ENCODE measurements at regions not wholly inside any gene's neighbourhood (a gene's known extent, or its start where the extent isn't known, plus 50 kb on each side); places are given as distances from the start of the nearest gene placed in this dataset.

GRCh38 chr12:85679296-85679695 lies 156.9 kb downstream of the RASSF9 start:
- H3K27ac Mint-ChIP-seq, result no peak overlapping the region
- H3K36me3 ChIP-seq (ENCODE audit: control insufficient read depth, insufficient read depth, low read length), result no peaks in the 10 kb centered on the region
- no peak overlapping the region for H3K27ac ChIP-seq (ENCODE audit: low read length)
- H3K36me3 Mint-ChIP-seq, result no peaks in the 10 kb centered on the region
- no peak for TF ChIP-seq CTCF (IDR thresholded peaks at IDR 0.05)
- WGBS (ENCODE audit: insufficient coverage), result 93% methylated on average over 1 of the region's 1 CpG
- no peaks in the 10 kb centered on the region for H3K27me3 ChIP-seq (ENCODE audit: control insufficient read depth, insufficient read depth, low read length)
- H3K9me3 ChIP-seq (ENCODE audit: control insufficient read depth, insufficient read depth, low read length), result peaks cover 1% of the 10 kb centered on the region
- DNase-seq, result no peak
- no peaks in the 10 kb centered on the region for H3K4me1 Mint-ChIP-seq
- H3K4me1 ChIP-seq (ENCODE audit: control insufficient read depth, insufficient read depth, low read length), result no peaks in the 10 kb centered on the region
- intact Hi-C loops (cut with micrococcal nuclease), result no loop called here
- H3K4me3 ChIP-seq (ENCODE audit: low read length), result no peak overlapping the region
- ATAC-seq, result no peak
- H3K4me3 Mint-ChIP-seq, result no peak overlapping the region
- no peaks in the 10 kb centered on the region for H3K27me3 Mint-ChIP-seq (ENCODE audit: low read depth in 2 of 2)
- H3K9me3 Mint-ChIP-seq, result peaks cover 3 to 5% of the 10 kb centered on the region in 2 donors

DNA sequence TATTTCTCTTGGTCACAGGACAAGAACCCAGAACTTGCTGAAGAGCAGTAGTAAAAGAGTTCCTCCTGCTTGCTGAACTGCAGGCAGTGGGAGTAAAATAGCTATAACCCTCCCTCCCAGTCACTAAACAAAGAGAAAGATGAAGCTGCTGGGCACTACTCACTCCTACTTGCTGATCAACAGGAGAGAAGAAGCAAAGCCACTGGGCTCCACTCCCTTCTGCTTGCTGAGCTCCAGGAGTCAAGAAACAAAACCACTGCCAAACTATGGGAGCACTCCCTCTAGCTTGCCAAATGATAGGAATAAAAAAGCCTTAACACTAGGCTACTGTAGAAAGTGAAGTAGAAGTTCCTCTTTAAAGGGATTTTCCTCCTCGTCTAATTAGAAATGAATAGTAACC lies 155.3 kb downstream of the RASSF9 start:
- H3K36me3 ChIP-seq (ENCODE audit: control insufficient read depth, insufficient read depth, low read length), result no peaks in the 10 kb centered on the region
- no CpG with 5 or more reads among the region's 1 CpG for WGBS (ENCODE audit: insufficient coverage)
- TF ChIP-seq CTCF (IDR thresholded peaks at IDR 0.05), result no peak

DNA sequence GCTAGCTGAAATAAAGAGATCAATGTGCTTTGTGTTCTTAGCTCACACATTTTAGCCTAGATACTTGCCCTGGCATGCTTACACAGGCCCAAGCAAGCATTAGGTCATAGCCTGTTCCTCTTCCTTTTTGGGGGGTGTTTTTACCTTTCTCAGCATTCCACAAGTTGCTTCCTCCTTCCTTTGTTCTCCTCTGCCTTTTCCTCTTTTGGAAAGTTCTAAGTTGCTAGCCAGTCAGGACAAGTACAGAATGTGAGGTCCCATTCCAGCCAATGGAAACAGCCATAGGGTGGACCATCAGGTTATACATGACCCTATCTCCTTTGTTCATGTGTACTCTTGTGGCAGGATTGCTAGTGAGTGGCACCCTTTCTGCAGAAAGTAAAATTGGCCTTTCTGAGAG lies 154.9 kb downstream of the RASSF9 start:
- H3K4me3 Mint-ChIP-seq, result no peak overlapping the region
- no peak for TF ChIP-seq CTCF (IDR thresholded peaks at IDR 0.05)
- no peaks in the 10 kb centered on the region for H3K4me1 Mint-ChIP-seq
- Histone ChIP-seq H3K27me3 (ENCODE audit: control insufficient read depth, insufficient read depth, low read length) (no peaks in the 10 kb centered on the region), H3K9me3 (ENCODE audit: control insufficient read depth, insufficient read depth, low read length) (no peaks in the 10 kb centered on the region), H3K27ac (ENCODE audit: low read length) (no peak overlapping the region), H3K36me3 (ENCODE audit: control insufficient read depth, insufficient read depth, low read length) (no peaks in the 10 kb centered on the region), H3K4me3 (ENCODE audit: low read length) (no peak overlapping the region), H3K4me1 (ENCODE audit: control insufficient read depth, insufficient read depth, low read length) (no peaks in the 10 kb centered on the region)
- H3K36me3 Mint-ChIP-seq, result no peaks in the 10 kb centered on the region
- intact Hi-C loops (cut with micrococcal nuclease), result no loop called here
- DNase-seq, result no peak
- ATAC-seq, result no peak
- no peaks in the 10 kb centered on the region for H3K27me3 Mint-ChIP-seq (ENCODE audit: low read depth in 2 of 2)
- H3K9me3 Mint-ChIP-seq, result peaks cover 3 to 5% of the 10 kb centered on the region in 2 donors
- H3K27ac Mint-ChIP-seq, result no peak overlapping the region

More for the DNA sequence above, 155.3 kb downstream of the RASSF9 start:
- Mint-ChIP-seq H3K27ac (no peak overlapping the region), H3K4me1 (no peaks in the 10 kb centered on the region), H3K27me3 (ENCODE audit: low read depth in 2 of 2) (no peaks in the 10 kb centered on the region), H3K36me3 (no peaks in the 10 kb centered on the region), H3K4me3 (no peak overlapping the region), H3K9me3 (peaks cover 3 to 5% of the 10 kb centered on the region in 2 donors)
- H3K27ac ChIP-seq (ENCODE audit: low read length), result no peak overlapping the region
- no peak overlapping the region for H3K4me3 ChIP-seq (ENCODE audit: low read length)
- H3K27me3 ChIP-seq (ENCODE audit: control insufficient read depth, insufficient read depth, low read length), result no peaks in the 10 kb centered on the region
- ATAC-seq, result no peak
- H3K4me1 ChIP-seq (ENCODE audit: control insufficient read depth, insufficient read depth, low read length), result no peaks in the 10 kb centered on the region
- no peaks in the 10 kb centered on the region for H3K9me3 ChIP-seq (ENCODE audit: control insufficient read depth, insufficient read depth, low read length)
- intact Hi-C loops (cut with micrococcal nuclease), result no loop called here
- DNase-seq, result no peak

DNA sequence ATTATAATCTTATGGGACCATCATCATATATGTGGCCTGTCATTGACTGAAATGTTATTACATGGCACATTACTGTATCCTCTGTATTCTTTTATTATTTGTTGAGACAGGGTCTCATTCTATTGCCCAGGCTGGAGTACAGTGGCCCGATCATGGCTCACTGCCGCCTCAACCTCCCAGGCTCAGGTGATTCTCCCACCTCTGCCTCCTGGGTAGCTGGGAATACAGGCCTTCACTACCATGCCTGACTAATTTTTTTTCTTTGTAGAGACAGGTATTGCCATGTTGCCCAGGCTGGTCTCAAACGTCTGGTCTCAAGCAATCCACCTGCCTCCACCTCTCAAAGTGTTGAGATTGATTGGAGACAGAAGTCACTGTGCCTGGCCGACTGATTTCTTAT lies 153.2 kb downstream of the RASSF9 start:
- Mint-ChIP-seq H3K9me3 (peaks cover 7 to 8% of the 10 kb centered on the region in 2 donors), H3K36me3 (no peaks in the 10 kb centered on the region), H3K27me3 (ENCODE audit: low read depth in 2 of 2) (no peaks in the 10 kb centered on the region), H3K4me1 (no peaks in the 10 kb centered on the region), H3K27ac (no peak overlapping the region), H3K4me3 (no peak overlapping the region)
- intact Hi-C loops (cut with micrococcal nuclease), result no loop called here
- no peaks in the 10 kb centered on the region for H3K4me1 ChIP-seq (ENCODE audit: control insufficient read depth, insufficient read depth, low read length)
- H3K4me3 ChIP-seq (ENCODE audit: low read length), result no peak overlapping the region
- DNase-seq, result no peak
- TF ChIP-seq CTCF (IDR thresholded peaks at IDR 0.05), result no peak
- H3K9me3 ChIP-seq (ENCODE audit: control insufficient read depth, insufficient read depth, low read length), result no peaks in the 10 kb centered on the region
- no peaks in the 10 kb centered on the region for H3K36me3 ChIP-seq (ENCODE audit: control insufficient read depth, insufficient read depth, low read length)
- H3K27me3 ChIP-seq (ENCODE audit: control insufficient read depth, insufficient read depth, low read length), result no peaks in the 10 kb centered on the region
- 87% methylated on average over 3 of the region's 4 CpGs for WGBS (ENCODE audit: insufficient coverage)
- ATAC-seq, result no peak
- H3K27ac ChIP-seq (ENCODE audit: low read length), result no peak overlapping the region
